Calu3 (cell line): ENCODE measurements at regions not wholly inside any gene's neighbourhood (a gene's known extent, or its start where the extent isn't known, plus 50 kb on each side); places are given as distances from the start of the nearest gene placed in this dataset.
"Not testable (repeated sequence)": the region's sequence is repeated elsewhere in the genome, so short reads cannot be mapped to it uniquely, and the experiment has no call there.

Source experiments
- BruUV-seq: library from RNA; stranded (reverse); fragments of 400-500 nt; replicated peaks from 2 replicates; lab custom pipeline; 2021; lab: Mats Ljungman, UMichigan
- CTCF ChIA-PET: fragments of 300-600 bp; sonication (Branson Sonifier 250); formaldehyde crosslinking; loops from one replicate; lab custom pipeline; 2022; ENCODE audit warnings: antibody characterized with exemption; lab: Charles Lee
- DNase-seq: peaks from one replicate; pipeline ENCODE4 v3.0.0; 2022
- H3K27ac Mint-ChIP-seq: one replicate; pipeline ENCODE4 v1.8.0; 2022; ENCODE audit warnings: mixed read lengths; ENCODE audit not compliant: unreplicated experiment
- H3K27me3 Mint-ChIP-seq: one replicate; pipeline ENCODE4 v1.8.0; 2022; ENCODE audit warnings: mixed read lengths; ENCODE audit not compliant: unreplicated experiment
- H3K36me3 Mint-ChIP-seq: one replicate; pipeline ENCODE4 v1.8.0; 2022; ENCODE audit warnings: mild to moderate bottlenecking, moderate library complexity, mixed read lengths; ENCODE audit not compliant: insufficient read depth, unreplicated experiment
- H3K4me1 Mint-ChIP-seq: one replicate; pipeline ENCODE4 v1.8.0; 2022; ENCODE audit warnings: mild to moderate bottlenecking, low read depth, mixed read lengths; ENCODE audit not compliant: unreplicated experiment
- H3K4me3 Mint-ChIP-seq: one replicate; pipeline ENCODE4 v1.8.0; 2022; ENCODE audit warnings: mild to moderate bottlenecking, low read depth, moderate library complexity, mixed read lengths; ENCODE audit not compliant: unreplicated experiment
- H3K9me3 Mint-ChIP-seq: one replicate; pipeline ENCODE4 v1.8.0; 2022; ENCODE audit warnings: low read depth, mixed read lengths; ENCODE audit not compliant: unreplicated experiment
- intact Hi-C: fragments of 100-400 bp; cut with micrococcal nuclease; formaldehyde crosslinking; loops from one replicate; pipeline ENCODE4 v1.10.0; 2022; ENCODE audit not compliant: unreplicated experiment

DNA sequence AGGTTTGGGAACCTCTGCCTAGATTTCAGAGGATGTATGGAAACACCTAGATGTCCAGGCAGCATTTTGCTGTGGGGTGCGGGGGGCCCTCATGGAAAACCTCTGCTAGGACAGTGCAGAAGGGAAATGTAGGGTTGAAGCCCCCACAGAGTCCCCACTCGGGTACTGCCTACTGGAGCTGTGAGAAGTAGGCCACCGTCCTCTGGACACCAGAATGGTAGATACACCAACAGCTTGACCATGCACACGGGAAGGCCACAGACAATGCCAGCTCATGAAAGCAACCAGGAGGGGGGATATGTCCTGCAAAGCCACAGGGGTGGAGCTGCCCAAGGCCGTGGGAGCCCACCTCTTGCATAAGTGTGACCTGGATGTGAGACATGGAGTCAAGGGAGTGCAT, 1336.5 kb downstream of the SPATA31A7 start:
- BruUV-seq, CTCF ChIA-PET, DNase-seq: not testable (repeated sequence)

DNA sequence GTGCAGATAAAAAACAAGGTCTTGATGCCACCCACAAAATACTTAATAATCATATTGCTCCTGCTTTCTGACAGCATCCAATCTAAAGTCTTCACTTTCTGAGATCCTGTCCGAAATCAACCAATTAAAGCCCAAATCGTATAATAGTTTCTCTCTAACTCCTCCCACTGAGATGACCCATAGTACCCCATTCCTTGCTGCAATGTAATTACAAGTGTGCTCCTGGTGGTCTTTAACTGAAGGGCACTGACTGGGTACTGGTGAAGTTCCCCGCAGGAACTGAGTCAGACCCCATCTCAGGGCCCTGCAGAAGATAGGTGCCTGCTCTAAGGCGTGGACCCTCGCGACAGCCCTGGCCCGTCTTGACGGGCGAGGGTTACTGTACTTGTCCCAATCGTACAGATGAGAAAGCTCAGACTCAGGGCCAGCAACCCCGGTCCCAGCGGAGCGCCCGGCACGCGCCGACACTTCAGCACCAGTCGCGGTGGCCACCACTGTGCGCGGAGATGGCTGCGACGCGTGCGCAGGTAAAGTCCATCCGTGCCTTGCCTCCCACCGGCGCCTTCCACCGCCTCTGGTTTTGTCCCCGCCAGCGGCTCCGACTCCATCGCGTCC, 1342.4 kb downstream of the SPATA31A7 start:
- H3K9me3 Mint-ChIP-seq, CTCF ChIA-PET, H3K36me3 Mint-ChIP-seq, intact Hi-C loops, DNase-seq, H3K27ac Mint-ChIP-seq, H3K27me3 Mint-ChIP-seq, H3K4me3 Mint-ChIP-seq, H3K4me1 Mint-ChIP-seq: not testable (repeated sequence)
- BruUV-seq, result TSS peak; percentile 71

More for the DNA sequence above, 1336.5 kb downstream of the SPATA31A7 start:
- H3K27ac Mint-ChIP-seq, H3K36me3 Mint-ChIP-seq, H3K27me3 Mint-ChIP-seq, H3K4me3 Mint-ChIP-seq, intact Hi-C loops, H3K4me1 Mint-ChIP-seq, H3K9me3 Mint-ChIP-seq: not testable (repeated sequence)

DNA sequence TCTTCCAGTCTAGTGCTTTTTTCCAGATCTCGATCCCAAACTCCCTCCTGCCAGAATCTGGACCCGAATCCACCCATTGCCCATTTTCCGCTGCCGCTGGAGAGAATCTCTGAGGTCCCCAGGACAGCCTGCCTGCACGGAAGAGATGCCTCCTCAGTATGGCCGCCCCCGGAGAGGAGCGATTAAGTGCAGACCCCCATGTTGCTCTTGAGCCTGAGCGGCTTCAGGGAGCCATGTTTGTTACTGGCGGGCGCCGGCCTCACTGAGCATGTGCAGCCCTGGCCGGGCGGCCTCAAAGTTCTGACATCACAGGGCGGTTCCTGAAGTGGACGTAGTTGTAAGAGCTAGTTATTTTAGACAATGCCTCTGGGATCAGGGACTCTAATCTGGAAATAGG, 1342.9 kb downstream of the SPATA31A7 start:
- CTCF ChIA-PET, DNase-seq, H3K36me3 Mint-ChIP-seq, intact Hi-C loops, H3K27ac Mint-ChIP-seq, H3K27me3 Mint-ChIP-seq, H3K4me3 Mint-ChIP-seq, BruUV-seq, H3K9me3 Mint-ChIP-seq, H3K4me1 Mint-ChIP-seq: not testable (repeated sequence)

DNA sequence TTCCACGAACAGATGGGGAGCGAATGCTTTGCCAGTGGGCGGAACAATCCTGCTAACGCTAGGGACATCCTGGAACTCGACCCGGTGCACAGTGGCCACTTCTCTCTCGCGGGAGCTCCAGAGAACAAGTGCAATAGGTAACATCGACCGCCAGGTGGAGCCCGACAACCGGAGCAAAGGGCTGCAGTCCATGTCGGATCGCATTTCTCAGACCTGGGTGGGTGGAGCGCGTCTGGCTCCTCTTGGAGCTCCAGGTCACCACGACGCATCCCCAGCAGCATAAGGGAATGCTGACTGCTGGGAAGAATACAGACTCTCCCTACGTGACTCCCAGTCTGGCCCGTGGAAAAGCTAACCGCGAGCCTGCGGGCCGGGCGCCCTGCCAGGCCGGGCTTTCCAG, 1360.7 kb downstream of the SPATA31A7 start:
- not testable (repeated sequence) for H3K27me3 Mint-ChIP-seq

DNA sequence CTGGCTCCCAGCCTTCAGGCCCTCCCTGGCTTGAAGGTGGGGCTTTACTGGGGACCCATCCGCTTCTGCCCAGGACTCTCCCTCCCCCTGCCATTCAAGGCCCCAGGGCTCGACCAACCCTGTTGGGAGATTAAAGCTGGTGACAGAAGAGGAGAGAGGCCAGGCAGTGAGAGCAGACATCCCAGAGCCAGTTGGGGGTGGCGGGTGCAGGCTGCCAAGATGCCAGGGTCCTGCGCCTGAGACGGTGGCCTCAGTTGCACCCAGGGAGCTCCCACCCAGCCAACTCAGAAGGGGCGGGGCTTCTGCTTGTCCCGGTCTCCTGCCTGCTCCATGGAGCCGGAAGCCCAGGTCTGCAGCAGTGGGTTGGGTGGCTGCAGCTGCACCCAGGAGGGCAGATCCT, 1370.8 kb downstream of the SPATA31A7 start:
- H3K4me1 Mint-ChIP-seq, CTCF ChIA-PET, BruUV-seq, H3K36me3 Mint-ChIP-seq, H3K9me3 Mint-ChIP-seq, H3K4me3 Mint-ChIP-seq, H3K27ac Mint-ChIP-seq, DNase-seq, H3K27me3 Mint-ChIP-seq, intact Hi-C loops: not testable (repeated sequence)

More for the DNA sequence above, 1360.7 kb downstream of the SPATA31A7 start:
- DNase-seq, H3K36me3 Mint-ChIP-seq, CTCF ChIA-PET, H3K4me3 Mint-ChIP-seq, intact Hi-C loops, BruUV-seq, H3K9me3 Mint-ChIP-seq, H3K27ac Mint-ChIP-seq, H3K4me1 Mint-ChIP-seq: not testable (repeated sequence)

DNA sequence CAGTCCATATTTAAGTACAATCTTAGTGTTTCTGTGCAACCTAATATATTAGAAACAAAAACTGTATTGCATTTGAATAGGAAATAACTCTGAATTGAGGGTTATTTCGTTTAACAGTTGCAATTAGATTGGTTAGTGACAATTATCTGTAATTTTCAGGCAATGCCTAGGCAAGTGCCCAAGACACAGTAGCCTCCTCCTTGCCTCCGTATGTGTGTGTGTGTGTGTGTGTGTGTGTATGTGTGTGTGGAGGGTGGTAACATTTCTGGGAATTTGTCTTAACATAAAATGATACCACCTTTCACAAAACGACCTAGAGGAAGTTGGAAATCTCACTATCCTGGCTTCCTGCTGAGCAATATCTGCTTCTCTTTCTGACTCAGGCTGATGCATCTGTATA, 1375.3 kb downstream of the SPATA31A7 start:
- H3K9me3 Mint-ChIP-seq, intact Hi-C loops, H3K4me1 Mint-ChIP-seq, H3K4me3 Mint-ChIP-seq, H3K27me3 Mint-ChIP-seq, DNase-seq, BruUV-seq, H3K36me3 Mint-ChIP-seq, CTCF ChIA-PET, H3K27ac Mint-ChIP-seq: not testable (repeated sequence)

DNA sequence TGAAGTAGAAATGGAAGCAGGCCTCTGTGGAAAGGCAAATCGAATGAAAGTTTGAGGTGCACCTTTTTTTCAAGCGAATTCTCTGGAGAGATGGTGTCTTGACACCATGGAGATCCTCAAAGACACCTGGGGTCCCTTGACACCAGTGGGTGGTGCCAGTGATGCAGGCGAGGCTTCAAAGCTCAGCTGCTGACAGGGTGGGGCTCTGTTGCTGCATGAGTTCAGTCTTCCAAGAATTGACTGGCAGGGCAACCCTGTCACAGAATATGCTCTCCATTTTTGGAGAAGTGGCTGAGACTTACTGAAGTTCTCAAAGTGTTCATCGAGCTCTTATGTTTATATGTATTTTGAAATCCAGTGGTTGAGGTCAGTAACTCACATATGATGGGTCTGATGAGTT, 1376.6 kb downstream of the SPATA31A7 start:
- H3K4me1 Mint-ChIP-seq, H3K9me3 Mint-ChIP-seq, H3K36me3 Mint-ChIP-seq, BruUV-seq, CTCF ChIA-PET, H3K4me3 Mint-ChIP-seq, intact Hi-C loops, H3K27ac Mint-ChIP-seq, DNase-seq, H3K27me3 Mint-ChIP-seq: not testable (repeated sequence)

DNA sequence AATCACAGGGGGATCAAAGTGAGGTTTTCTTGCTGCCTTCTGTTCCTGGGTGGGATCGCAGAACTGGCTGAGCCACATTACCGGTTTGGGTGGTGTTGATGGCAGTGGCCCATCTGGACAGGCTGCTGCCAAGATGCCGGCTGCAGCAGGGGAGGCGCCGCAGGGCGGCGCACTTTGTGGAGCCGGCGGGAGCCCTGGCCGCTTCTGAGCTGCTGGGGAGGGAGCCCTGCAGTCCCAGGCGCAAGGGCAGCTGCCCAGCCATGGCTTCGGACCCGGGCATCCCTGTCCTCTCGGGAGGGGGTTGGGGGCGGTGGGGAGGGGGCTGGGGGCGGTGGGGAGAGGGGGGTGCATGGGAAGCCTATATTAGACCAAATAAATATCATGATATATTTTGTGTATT, 1407.3 kb downstream of the SPATA31A7 start:
- H3K4me3 Mint-ChIP-seq, CTCF ChIA-PET, H3K36me3 Mint-ChIP-seq, intact Hi-C loops, DNase-seq, H3K4me1 Mint-ChIP-seq, H3K9me3 Mint-ChIP-seq, H3K27me3 Mint-ChIP-seq, H3K27ac Mint-ChIP-seq, BruUV-seq: not testable (repeated sequence)
